ENCODE measurements at regions not wholly inside any gene's neighbourhood (a gene's known extent, or its start where the extent isn't known, plus 50 kb on each side); places are given as distances from the start of the nearest gene placed in this dataset.

DNA sequence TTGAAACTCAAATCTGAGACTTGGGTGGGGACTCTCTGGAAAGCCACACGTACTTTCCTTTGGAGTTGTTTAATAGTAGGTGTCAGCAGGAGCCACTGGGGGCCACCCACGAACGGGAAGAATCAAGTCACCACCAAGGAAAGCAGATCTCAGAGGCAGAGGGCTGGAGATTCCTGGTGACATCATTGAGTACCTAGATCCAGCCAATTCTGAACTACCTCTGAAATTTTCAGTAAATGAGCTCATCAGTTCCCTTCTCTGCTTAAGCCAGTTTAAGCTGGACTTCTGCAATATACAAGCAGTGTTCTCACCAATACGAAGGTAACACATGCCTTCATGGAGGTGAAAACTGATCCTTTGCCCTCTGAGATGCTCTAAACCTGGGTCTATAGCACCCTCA is 99.3 kb upstream of the SORCS3 start:
- intact Hi-C loops (cut with DNase I; ENCODE audit: low total_unique reads) = no loop called here
- 70 to 75% (median 70%) methylated on average over 4 of the region's 4 CpGs for WGBS, 5 donors
- Histone ChIP-seq H3K4me3 (no peak overlapping the region), H3K9me3 (no peaks in the 10 kb centered on the region), H3K4me1 (no peaks in the 10 kb centered on the region), H3K36me3 (no peaks in the 10 kb centered on the region), H3K27ac (no peak overlapping the region), H3K27me3 (replicated peaks in 1 of 7) (peaks cover 0 to 7% (median 0%) of the 10 kb centered on the region in 7 donors)
- TF ChIP-seq POLR2A (IDR thresholded peaks at IDR 0.05) (no peak), POLR2AphosphoS5 (IDR thresholded peaks at IDR 0.05) (no peak)
- TF ChIP-seq, protein P1, sequence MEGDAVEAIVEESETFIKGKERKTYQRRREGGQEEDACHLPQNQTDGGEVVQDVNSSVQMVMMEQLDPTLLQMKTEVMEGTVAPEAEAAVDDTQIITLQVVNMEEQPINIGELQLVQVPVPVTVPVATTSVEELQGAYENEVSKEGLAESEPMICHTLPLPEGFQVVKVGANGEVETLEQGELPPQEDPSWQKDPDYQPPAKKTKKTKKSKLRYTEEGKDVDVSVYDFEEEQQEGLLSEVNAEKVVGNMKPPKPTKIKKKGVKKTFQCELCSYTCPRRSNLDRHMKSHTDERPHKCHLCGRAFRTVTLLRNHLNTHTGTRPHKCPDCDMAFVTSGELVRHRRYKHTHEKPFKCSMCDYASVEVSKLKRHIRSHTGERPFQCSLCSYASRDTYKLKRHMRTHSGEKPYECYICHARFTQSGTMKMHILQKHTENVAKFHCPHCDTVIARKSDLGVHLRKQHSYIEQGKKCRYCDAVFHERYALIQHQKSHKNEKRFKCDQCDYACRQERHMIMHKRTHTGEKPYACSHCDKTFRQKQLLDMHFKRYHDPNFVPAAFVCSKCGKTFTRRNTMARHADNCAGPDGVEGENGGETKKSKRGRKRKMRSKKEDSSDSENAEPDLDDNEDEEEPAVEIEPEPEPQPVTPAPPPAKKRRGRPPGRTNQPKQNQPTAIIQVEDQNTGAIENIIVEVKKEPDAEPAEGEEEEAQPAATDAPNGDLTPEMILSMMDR (IDR thresholded peaks at IDR 0.05 in 8 of 11, conservative IDR thresholded peaks at IDR 0.05 in 3 of 11) = no peak
- no peak for DNase-seq

DNA sequence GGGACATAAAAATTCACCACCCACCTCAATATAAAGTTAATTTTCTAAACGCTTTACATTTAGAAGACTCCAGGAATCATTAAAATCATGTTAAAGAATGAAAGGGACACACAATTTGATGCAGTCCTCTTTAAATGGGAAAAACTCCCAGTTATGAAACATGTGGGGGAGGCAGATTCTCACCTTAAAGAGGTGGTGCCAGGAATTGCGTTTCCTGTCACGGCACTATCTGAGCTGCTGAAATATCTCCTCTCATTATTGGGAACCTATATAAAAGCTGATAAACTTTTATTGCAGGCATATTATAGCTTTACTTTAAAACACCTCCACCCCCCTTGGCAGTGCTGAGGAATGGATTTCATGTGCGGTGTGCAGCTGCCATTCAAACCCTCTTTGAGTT is 94.8 kb upstream of the SORCS3 start:
- no peak for DNase-seq
- Histone ChIP-seq H3K9me3 (no peaks in the 10 kb centered on the region), H3K27me3 (replicated peaks in 1 of 7) (peaks cover 0 to 10% (median 0%) of the 10 kb centered on the region in 7 donors), H3K36me3 (no peaks in the 10 kb centered on the region), H3K4me3 (no peak overlapping the region), H3K4me1 (no peaks in the 10 kb centered on the region), H3K27ac (no peak overlapping the region)
- 90 to 98% (median 93%) methylated on average over 4 of the region's 4 CpGs for WGBS, 5 donors
- intact Hi-C loops (cut with DNase I; ENCODE audit: low total_unique reads) = no loop called here
- no peak for TF ChIP-seq POLR2A (IDR thresholded peaks at IDR 0.05)
- no peak for TF ChIP-seq POLR2AphosphoS5 (IDR thresholded peaks at IDR 0.05)
- TF ChIP-seq, protein P1 (IDR thresholded peaks at IDR 0.05 in 8 of 11, conservative IDR thresholded peaks at IDR 0.05 in 3 of 11) = no peak

DNA sequence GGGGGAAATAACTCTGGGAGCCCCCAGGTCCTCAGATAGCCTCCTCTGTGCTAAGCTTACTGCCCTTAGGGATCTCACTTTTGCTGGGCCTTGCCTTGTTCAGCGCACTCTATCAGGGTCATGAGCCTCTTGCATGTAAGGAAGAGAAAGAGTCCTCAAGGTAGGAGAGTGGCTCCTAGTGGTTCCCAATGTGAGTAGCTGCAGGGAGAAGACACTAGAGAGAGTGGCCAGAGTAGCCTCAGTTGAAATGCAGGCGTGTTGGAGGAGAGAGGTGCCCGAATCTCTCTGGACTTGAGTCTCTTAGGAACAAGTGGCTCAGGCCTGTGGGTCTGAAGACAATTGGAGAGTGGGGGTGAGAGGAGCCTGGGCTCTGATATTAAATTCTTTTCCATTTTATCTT is 94.3 kb upstream of the SORCS3 start:
- WGBS, 5 donors = 59 to 86% (median 72%) methylated on average over 3 of the region's 3 CpGs
- Histone ChIP-seq H3K36me3 (no peaks in the 10 kb centered on the region), H3K9me3 (no peaks in the 10 kb centered on the region), H3K4me3 (no peak overlapping the region), H3K27me3 (replicated peaks in 1 of 7) (peaks cover 0 to 5% (median 0%) of the 10 kb centered on the region in 7 donors), H3K4me1 (no peaks in the 10 kb centered on the region), H3K27ac (no peak overlapping the region)
- DNase-seq = no peak
- TF ChIP-seq, protein P1 (IDR thresholded peaks at IDR 0.05 in 8 of 11, conservative IDR thresholded peaks at IDR 0.05 in 3 of 11) = no peak
- no peak for TF ChIP-seq POLR2A (IDR thresholded peaks at IDR 0.05)
- no peak for TF ChIP-seq POLR2AphosphoS5 (IDR thresholded peaks at IDR 0.05)
- intact Hi-C loops (cut with DNase I; ENCODE audit: low total_unique reads) = no loop called here

DNA sequence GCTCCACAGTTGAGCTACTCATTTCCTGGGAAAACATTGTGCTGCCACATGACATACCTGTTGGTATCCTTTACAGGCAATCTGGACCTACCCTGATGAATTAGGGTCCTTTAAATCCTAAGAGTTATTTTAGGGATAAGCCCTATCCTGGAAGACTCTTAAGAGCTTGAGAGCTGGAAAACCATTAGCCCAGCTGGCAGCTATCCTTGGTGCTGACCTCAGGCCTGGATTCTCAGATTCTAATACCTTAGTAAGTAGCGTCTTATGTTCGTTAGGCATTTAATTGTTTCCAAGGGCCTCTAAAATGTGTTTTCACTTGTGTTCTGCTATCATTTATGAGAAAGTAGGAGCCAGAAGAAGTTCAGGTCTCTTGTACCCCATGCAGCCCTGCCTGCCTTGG is 93.0 kb upstream of the SORCS3 start:
- 54 to 92% (median 72%) methylated on average over 2 of the region's 2 CpGs for WGBS, 5 donors
- no peak for DNase-seq
- no peaks in the 10 kb centered on the region for H3K36me3 ChIP-seq
- no peaks in the 10 kb centered on the region for H3K9me3 ChIP-seq
- TF ChIP-seq POLR2A (IDR thresholded peaks at IDR 0.05) (no peak), POLR2AphosphoS5 (IDR thresholded peaks at IDR 0.05) (no peak)
- TF ChIP-seq, protein P1 (IDR thresholded peaks at IDR 0.05 in 8 of 11, conservative IDR thresholded peaks at IDR 0.05 in 3 of 11) = no peak
- H3K27me3 ChIP-seq (replicated peaks in 1 of 7) = peaks cover 0 to 4% (median 0%) of the 10 kb centered on the region in 7 donors
- H3K4me1 ChIP-seq = no peaks in the 10 kb centered on the region
- intact Hi-C loops (cut with DNase I; ENCODE audit: low total_unique reads) = no loop called here
- no peak overlapping the region for H3K27ac ChIP-seq
- H3K4me3 ChIP-seq = no peak overlapping the region

Measured in spleen (tissue), 11 donors.